Erythroblast (primary cell): ENCODE measurements at regions not wholly inside any gene's neighbourhood (a gene's known extent, or its start where the extent isn't known, plus 50 kb on each side); places are given as distances from the start of the nearest gene placed in this dataset.

ENCODE experiments used
- DNase-seq, 2 experiments: peaks; one replicate each; lab custom pipeline; 2025; lab: John Stamatoyannopoulos, UW
- GATA1 ChIP-seq: IDR thresholded peaks from 2 replicates; pipeline ENCODE4 v1.6.1; 2011; ENCODE audit warnings: low read depth, mild to moderate bottlenecking, control low read depth, low read length, moderate library complexity
- POLR2A ChIP-seq: IDR thresholded peaks from 2 replicates; pipeline ENCODE4 v1.6.1; 2011; ENCODE audit warnings: mild to moderate bottlenecking, low read length

GRCh38 chr5:175103746-175104145 is 340.2 kb downstream of the DRD1 start:
- no peak for DNase-seq
- TF ChIP-seq POLR2A (no peak), GATA1 (no peak)

GRCh38 chr5:175102717-175103116 is 341.3 kb downstream of the DRD1 start:
- DNase-seq, result no peak
- no peak for TF ChIP-seq GATA1
- TF ChIP-seq POLR2A, result no peak

GRCh38 chr5:175098301-175098700 is 345.7 kb downstream of the DRD1 start:
- TF ChIP-seq POLR2A, result no peak
- TF ChIP-seq GATA1, result no peak
- no peak for DNase-seq

- no peak for TF ChIP-seq POLR2A
- no peak for TF ChIP-seq GATA1
- DNase-seq, result no peak
These were observed 347.4 kb downstream of the DRD1 start for GRCh38 chr5:175096469-175097165.

- no peak for DNase-seq
- no peak for TF ChIP-seq POLR2A
- no peak for TF ChIP-seq GATA1
These were observed 349.5 kb downstream of the DRD1 start for GRCh38 chr5:175094461-175094860.

DNA sequence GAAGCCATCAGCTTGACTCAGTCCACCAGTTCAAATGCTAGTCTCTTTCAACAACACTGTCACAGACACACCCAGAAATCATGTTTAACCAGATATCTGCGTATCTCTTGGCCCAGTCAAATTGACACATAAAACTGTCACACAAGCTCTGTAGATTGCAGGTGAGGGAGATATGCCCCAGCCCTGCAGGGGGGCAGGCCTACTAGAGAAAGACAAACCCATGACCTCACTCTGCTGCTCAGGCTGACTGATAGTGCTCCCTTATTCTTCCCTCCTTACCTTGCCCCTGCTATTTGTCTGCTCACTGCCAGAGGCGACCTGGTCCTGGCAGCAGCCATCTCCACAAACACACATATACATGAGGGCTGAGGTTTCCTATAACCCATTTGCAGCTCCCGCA is 351.3 kb downstream of the DRD1 start:
- TF ChIP-seq POLR2A (no peak), GATA1 (no peak)
- DNase-seq, result no peak

- TF ChIP-seq GATA1 (no peak), POLR2A (no peak)
- DNase-seq, result no peak
These were observed 355.0 kb downstream of the DRD1 start for GRCh38 chr5:175088963-175089362.

GRCh38 chr5:175082866-175083590 is 358.6 kb downstream of the MSX2 start:
- no peak for DNase-seq
- TF ChIP-seq GATA1 (no peak), POLR2A (no peak)

DNA sequence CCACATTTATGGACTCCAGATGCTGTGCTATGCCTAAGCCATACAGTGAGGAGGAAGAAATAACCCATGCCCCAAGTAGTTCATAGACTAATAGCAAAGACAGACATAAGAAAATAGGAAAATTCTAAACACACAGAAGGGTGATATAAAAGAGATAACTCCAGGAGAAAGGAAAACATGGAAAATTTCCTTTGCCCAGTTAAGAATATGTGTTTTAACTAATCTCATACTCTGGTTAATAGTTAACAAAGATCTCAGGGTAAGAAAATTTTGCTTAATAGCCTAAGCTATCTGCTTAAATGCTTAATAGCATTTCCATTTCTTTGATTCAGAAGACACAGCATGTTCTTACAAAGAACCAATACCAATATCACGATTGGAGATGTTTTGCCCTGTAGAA is 358.0 kb downstream of the MSX2 start:
- no peak for TF ChIP-seq POLR2A
- no peak for TF ChIP-seq GATA1
- no peak for DNase-seq

DNA sequence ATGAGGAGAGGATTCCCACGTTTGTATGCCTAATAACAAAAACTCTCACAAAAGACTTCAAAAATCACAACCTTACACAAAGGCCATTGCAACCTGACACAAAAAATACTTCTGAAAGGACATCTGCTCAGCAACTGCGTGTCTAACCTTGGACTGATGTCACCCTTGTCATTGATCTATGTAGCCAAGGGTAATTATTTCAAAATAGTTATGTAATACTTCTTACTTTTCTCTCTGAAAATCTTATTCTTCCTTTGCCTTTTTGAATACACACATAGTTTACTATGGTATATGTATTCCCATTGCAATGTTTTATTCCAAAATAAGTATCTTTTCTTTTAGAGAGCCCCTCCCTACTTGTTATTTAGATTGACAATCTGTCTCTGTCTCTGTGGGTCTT is 355.3 kb downstream of the MSX2 start:
- no peak for DNase-seq
- TF ChIP-seq GATA1 (no peak), POLR2A (no peak)

DNA sequence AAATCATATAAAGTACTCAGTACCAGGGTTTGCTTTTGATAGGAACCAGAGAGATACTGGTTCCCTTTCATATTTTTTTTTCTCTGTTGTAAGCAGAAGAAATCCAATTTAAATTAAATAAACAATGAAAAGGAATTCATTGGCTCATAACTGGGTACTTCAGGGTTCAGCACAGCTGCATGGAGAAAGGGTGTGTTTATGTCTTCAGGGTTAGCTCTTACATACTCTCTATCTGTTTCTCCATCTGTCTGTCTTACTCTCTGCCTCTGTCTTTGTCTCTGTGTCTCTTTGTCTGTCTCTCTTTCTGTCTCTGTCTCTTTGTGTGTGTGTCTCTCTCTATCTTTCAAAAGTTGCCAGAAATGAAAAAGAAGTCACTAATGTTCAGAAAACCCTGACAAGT is 345.9 kb downstream of the MSX2 start:
- no peak for TF ChIP-seq POLR2A
- TF ChIP-seq GATA1, result no peak
- no peak for DNase-seq

DNA sequence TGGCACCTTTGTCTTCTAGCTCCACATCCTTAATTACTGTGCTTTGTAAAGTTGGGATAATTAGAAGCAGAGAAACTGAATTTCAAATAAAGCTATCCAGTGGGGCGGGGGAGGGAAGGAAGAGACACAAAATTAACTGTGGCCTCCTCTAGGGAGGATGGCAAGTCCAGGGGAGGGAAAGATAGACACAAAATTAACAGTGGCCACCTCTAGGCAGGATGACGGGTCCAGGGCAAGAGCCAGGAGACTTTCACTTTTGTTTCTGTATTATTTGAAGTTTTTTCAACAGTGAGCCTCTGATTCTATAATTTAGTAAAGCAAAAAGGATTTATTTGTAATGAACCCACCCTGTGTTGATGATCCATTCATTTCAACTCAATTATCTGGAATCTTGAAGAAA is 335.9 kb downstream of the MSX2 start:
- TF ChIP-seq POLR2A (no peak), GATA1 (no peak)
- no peak for DNase-seq

GRCh38 chr5:175059687-175060211 is 335.4 kb downstream of the MSX2 start:
- DNase-seq, result no peak
- no peak for TF ChIP-seq GATA1
- TF ChIP-seq POLR2A, result no peak

GRCh38 chr5:175056831-175057230 is 332.4 kb downstream of the MSX2 start:
- TF ChIP-seq GATA1 (no peak), POLR2A (no peak)
- DNase-seq, result no peak
